ENCODE measurements at regions not wholly inside any gene's neighbourhood (a gene's known extent, or its start where the extent isn't known, plus 50 kb on each side); places are given as distances from the start of the nearest gene placed in this dataset.

GRCh38 chr13:72435251-72435650 lies 292.2 kb downstream of the MZT1 start:
- no peak for TF ChIP-seq CTCF (IDR thresholded peaks at IDR 0.05)
- TF ChIP-seq POLR2A (IDR thresholded peaks at IDR 0.05): no peak

All from Peyer's patch (tissue), 4 donors.